Astrocyte of the spinal cord (primary cell): ENCODE measurements at regions not wholly inside any gene's neighbourhood (a gene's known extent, or its start where the extent isn't known, plus 50 kb on each side); places are given as distances from the start of the nearest gene placed in this dataset.

Experiments used
- DNase-seq: peaks from one replicate; pipeline ENCODE4 v3.0.0; 2011; ENCODE audit warnings: low read depth, low spot score
- H3K4me3 ChIP-seq: 2 replicates; pipeline ENCODE4 v1.5.1; 2011; ENCODE audit warnings: low read depth, mild to moderate bottlenecking, low read length, moderate library complexity
- CTCF ChIP-seq: IDR thresholded peaks from 2 replicates; pipeline ENCODE4 v1.5.1; 2012; ENCODE audit warnings: low read depth, mild to moderate bottlenecking, low read length, inconsistent platforms
- in situ Hi-C: cut with HindIII; loops from 2 replicates; pipeline ENCODE4 v1.10.0; 2017; ENCODE audit warnings: low sequenced_read_pairs

DNA sequence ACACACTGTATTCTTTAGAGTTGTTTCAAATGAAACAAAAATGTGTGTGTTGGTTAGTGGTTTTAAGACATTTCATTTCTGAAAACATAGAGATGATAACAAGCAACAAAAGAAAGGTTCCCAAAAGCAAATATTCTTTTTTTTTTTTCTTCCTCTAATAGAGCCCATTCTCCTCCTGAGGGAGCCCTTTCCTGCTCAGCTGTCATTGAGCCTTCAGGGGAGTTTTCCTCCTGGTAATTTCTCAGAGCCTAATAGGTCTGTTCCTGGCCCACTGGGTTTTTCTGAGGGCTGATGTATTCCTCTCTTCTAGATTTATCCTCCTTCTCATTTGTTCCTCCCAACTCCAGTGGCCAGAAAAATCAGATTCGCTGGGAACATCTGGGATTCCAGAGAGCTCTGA is 654.5 kb downstream of the NOVA1 start:
- DNase-seq = no peak
- H3K4me3 ChIP-seq = no peak overlapping the region
- no peak for TF ChIP-seq CTCF
- in situ Hi-C loops = no loop called here

- no peak for TF ChIP-seq CTCF
- in situ Hi-C loops = no loop called here
- no peak for DNase-seq
- no peak overlapping the region for H3K4me3 ChIP-seq
These were observed 655.7 kb downstream of the NOVA1 start for GRCh38 chr14:25942090-25942489.

DNA sequence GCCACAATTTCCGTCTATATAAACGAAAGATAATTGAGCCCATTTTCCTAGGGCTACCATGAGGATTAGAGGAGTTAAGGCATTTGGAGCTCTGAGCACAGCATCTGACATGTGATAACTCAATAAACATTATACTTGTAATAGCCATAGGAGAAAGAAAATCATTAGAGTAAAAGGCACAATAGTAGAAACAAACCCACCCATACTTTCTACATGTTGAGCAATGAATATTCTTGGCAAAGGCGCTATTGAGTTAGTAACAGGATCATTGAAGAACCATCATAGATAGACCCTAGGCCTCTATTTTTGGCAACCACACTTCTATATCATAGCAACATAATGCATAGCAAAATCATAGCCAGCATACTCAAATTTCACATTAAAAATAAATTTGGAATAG is 664.1 kb downstream of the NOVA1 start:
- DNase-seq = no peak
- no peak overlapping the region for H3K4me3 ChIP-seq
- TF ChIP-seq CTCF = no peak
- in situ Hi-C loops = no loop called here

DNA sequence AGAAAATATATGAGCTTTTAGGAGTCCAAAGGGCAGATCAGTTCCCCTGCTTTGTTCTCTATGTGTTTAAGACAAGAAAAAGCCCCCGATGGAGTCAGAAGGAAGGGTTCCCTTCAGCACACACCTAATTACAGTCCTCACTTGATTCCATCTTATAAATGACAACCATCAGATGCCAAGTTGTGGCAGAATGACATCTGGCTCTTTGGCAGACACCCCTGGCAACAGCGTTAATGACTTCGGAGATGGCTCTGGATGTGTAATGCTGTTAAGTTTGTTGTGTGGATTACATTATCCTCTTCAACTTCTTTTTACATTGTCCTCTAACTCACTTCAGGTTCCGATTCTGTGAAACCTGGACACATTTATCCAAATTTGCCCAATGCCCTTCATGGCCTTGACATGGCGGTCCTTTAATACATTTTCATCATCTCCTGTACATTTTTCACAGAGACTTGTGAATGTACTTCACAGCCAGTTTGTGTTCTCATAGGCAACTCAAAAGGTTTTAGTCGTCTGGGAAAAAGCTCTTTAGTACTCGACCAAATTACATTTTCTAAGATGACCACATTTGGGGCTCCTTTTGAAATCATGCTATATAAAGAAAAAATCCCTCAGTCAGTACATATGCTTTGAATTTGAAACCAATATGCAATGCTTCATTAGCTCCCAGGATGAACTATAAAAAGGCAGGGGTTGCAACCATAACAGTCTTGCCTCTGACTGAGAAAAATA is 667.8 kb downstream of the NOVA1 start:
- H3K4me3 ChIP-seq = no peak overlapping the region
- TF ChIP-seq CTCF = no peak
- in situ Hi-C loops = no loop called here
- DNase-seq = no peak

DNA sequence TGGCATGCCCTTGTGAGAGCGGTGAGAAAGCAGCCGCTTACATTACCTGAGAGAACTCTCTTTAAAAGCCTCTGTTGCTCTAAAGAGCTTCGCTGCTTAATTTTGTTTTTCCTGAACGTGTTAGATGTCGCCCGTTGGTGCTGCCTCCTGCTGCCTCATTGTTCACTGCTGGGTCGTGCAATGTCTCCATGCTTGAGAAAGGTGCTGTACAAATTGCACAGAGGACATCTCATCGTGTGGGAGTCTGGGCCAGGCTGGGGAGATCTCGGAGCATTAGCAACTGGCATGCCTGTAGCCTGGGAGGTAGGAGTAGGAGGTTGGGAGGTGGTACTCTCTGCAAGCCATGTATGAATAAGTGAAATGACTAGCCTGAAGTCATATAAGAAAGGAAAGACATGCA is 686.0 kb downstream of the NOVA1 start:
- in situ Hi-C loops = no loop called here
- DNase-seq = no peak
- TF ChIP-seq CTCF = no peak

DNA sequence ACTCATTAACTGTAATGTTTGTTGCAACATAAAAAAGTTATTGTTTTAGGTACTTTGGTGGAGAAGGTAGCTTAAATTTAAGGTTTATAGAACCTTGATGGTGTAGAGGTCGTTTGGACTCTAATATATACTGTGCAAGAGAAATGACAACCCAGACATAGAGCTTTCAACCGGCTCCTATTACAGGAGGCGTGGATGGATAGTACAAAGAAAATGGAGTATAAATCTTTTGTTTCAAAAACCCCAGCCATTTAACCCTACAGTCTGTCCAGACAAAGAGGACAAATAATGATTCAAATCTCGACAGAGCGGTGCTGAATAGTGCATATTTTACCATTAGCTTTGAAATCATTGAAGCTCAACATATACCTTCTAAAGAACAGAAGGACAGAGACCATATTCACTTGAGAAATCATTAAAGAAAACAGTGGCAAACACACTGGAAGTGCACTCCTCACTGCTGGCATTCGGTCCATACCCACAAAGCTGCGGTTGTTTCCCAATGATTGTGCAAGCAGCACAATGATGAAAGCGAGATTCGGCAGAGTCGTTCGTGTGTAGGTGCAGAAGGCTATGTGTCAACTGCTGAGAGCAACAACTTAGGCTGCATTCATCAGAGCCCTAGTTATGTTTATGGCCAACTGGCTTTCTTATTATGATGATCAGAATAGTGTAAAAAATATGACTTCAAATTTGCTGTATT is 688.6 kb downstream of the NOVA1 start:
- no peak for TF ChIP-seq CTCF
- H3K4me3 ChIP-seq = no peak overlapping the region
- in situ Hi-C loops = no loop called here
- no peak for DNase-seq

More for the DNA sequence above, 686.0 kb downstream of the NOVA1 start:
- H3K4me3 ChIP-seq = no peak overlapping the region
